Spleen (tissue), 7 donors: ENCODE measurements at regions not wholly inside any gene's neighbourhood (a gene's known extent, or its start where the extent isn't known, plus 50 kb on each side); places are given as distances from the start of the nearest gene placed in this dataset.

Source experiments
- POLR2A ChIP-seq, 3 donors: fragments of 450-650 bp; IDR thresholded peaks; one replicate each; pipeline ENCODE4 v1.5.1; 2017; ENCODE audit warnings: antibody characterized with exemption in 3 of 3, mild to moderate bottlenecking in 1 of 3
- POLR2AphosphoS5 ChIP-seq, 3 donors: sonication (generic); formaldehyde crosslinking; IDR thresholded peaks; one replicate each; pipeline ENCODE4 v1.5.1; 2017; ENCODE audit warnings: antibody characterized with exemption in 3 of 3
- TF ChIP-seq, protein P1 (sequence below), 11 experiments: fragments of 200-600 bp in 7 of 11; fragments of 450-650 bp in 4 of 11; sonication (generic) in 4 of 11; IDR thresholded peaks in 8 of 11; conservative IDR thresholded peaks in 3 of 11; 1 replicate in 7 of 11; 2 replicates in 4 of 11; pipeline versions ENCODE4 v1.4.0 to v1.8.0; 2016 to 2021; ENCODE audit warnings: antibody characterized with exemption in 11 of 11, inconsistent platforms in 4 of 11, mild to moderate bottlenecking in 1 of 11
- donor health status: DM: no; HTN: no; CAD: no; lungs with moderate emphysema.
- donor health status: DM: no; HTN: no; CAD: no.
- donor health status: DM: no; HTN: no; CAD: no.

DNA sequence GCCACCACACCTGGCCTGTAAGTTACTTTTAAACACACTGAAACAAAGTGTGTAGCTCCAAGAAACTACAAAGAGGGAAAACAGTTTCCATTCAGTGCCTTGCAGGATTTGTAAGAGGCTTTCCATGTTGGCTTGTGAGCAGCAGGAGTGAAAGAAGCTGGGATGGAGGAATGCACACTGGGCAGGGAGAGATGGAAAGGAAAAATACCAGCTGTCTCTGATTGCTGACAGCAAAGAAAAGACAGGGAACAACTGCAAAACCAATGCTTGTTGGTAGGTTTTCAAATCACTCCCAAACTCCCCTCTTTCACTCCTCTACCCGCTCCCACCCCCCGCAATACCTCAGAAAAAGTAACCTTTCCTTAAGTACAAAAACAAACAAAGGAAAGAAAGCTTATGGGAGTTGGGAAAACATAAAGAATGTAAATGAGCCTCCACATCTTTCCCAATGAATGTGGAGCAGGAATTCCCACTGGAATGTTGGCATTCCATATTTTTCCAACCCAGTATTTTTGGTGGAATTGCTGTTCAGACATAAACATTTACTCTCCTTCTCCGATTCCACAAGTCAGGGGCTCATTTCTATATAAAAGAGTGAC, 166.1 kb downstream of the THBS2 start:
- TF ChIP-seq, protein P1, sequence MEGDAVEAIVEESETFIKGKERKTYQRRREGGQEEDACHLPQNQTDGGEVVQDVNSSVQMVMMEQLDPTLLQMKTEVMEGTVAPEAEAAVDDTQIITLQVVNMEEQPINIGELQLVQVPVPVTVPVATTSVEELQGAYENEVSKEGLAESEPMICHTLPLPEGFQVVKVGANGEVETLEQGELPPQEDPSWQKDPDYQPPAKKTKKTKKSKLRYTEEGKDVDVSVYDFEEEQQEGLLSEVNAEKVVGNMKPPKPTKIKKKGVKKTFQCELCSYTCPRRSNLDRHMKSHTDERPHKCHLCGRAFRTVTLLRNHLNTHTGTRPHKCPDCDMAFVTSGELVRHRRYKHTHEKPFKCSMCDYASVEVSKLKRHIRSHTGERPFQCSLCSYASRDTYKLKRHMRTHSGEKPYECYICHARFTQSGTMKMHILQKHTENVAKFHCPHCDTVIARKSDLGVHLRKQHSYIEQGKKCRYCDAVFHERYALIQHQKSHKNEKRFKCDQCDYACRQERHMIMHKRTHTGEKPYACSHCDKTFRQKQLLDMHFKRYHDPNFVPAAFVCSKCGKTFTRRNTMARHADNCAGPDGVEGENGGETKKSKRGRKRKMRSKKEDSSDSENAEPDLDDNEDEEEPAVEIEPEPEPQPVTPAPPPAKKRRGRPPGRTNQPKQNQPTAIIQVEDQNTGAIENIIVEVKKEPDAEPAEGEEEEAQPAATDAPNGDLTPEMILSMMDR (IDR thresholded peaks at IDR 0.05 in 8 of 11, conservative IDR thresholded peaks at IDR 0.05 in 3 of 11) = no peak
- TF ChIP-seq POLR2AphosphoS5 (IDR thresholded peaks at IDR 0.05) = no peak
- TF ChIP-seq POLR2A (IDR thresholded peaks at IDR 0.05) = no peak
